HG03196 (cell line): ENCODE measurements at regions not wholly inside any gene's neighbourhood (a gene's known extent, or its start where the extent isn't known, plus 50 kb on each side); places are given as distances from the start of the nearest gene placed in this dataset.
"Not testable (repeated sequence)": the region's sequence is repeated elsewhere in the genome, so short reads cannot be mapped to it uniquely, and the experiment has no call there.

Experiments used
- ATAC-seq: cut with Tn5 transposase; IDR thresholded peaks from one replicate; pipeline ENCODE4 v1.9.1; 2021; ENCODE audit not compliant: unreplicated experiment

GRCh38 chr1:189046127-189046526 lies 1431.5 kb downstream of the BRINP3 start:
- ATAC-seq = no peak

GRCh38 chr1:189084811-189085210 lies 1392.9 kb downstream of the BRINP3 start:
- ATAC-seq = no peak

GRCh38 chr1:189103956-189104355 lies 1373.7 kb downstream of the BRINP3 start:
- no peak for ATAC-seq

GRCh38 chr1:189117072-189117770 lies 1360.4 kb downstream of the BRINP3 start:
- no peak for ATAC-seq

GRCh38 chr1:189121941-189122340 lies 1355.7 kb downstream of the BRINP3 start:
- ATAC-seq = no peak

- ATAC-seq = no peak
Measured at GRCh38 chr1:189125694-189126093, 1352.0 kb downstream of the BRINP3 start.

GRCh38 chr1:189131576-189131975 lies 1346.1 kb downstream of the BRINP3 start:
- ATAC-seq = no peak

GRCh38 chr1:189139748-189140147 lies 1337.9 kb downstream of the BRINP3 start:
- not testable (repeated sequence) for ATAC-seq

GRCh38 chr1:189141056-189141455 lies 1336.6 kb downstream of the BRINP3 start:
- ATAC-seq = no peak

GRCh38 chr1:189149547-189150375 lies 1327.9 kb downstream of the BRINP3 start:
- no peak for ATAC-seq

- ATAC-seq = no peak
Measured at GRCh38 chr1:189150624-189151023, 1327.0 kb downstream of the BRINP3 start.

- ATAC-seq = no peak
Measured at GRCh38 chr1:189151361-189151760, 1326.3 kb downstream of the BRINP3 start.

- no peak for ATAC-seq
Measured at GRCh38 chr1:189152685-189153084, 1325.0 kb downstream of the BRINP3 start.

GRCh38 chr1:189158155-189158554 lies 1319.5 kb downstream of the BRINP3 start:
- ATAC-seq = no peak

- no peak for ATAC-seq
Measured at GRCh38 chr1:189175889-189176288, 1301.8 kb downstream of the BRINP3 start.

GRCh38 chr1:189180057-189180456 lies 1297.6 kb downstream of the BRINP3 start:
- ATAC-seq = no peak

- ATAC-seq = no peak
Measured at GRCh38 chr1:189185097-189185496, 1292.6 kb downstream of the BRINP3 start.

- no peak for ATAC-seq
Measured at GRCh38 chr1:189192741-189193520, 1284.7 kb downstream of the BRINP3 start.

- no peak for ATAC-seq
Measured at GRCh38 chr1:189205863-189206262, 1271.8 kb downstream of the BRINP3 start.

- no peak for ATAC-seq
Measured at GRCh38 chr1:189206617-189207016, 1271.0 kb downstream of the BRINP3 start.

- ATAC-seq = no peak
Measured at GRCh38 chr1:189211742-189212141, 1265.9 kb downstream of the BRINP3 start.

- no peak for ATAC-seq
Measured at GRCh38 chr1:189212606-189213005, 1265.1 kb downstream of the BRINP3 start.
